ENCODE measurements at regions not wholly inside any gene's neighbourhood (a gene's known extent, or its start where the extent isn't known, plus 50 kb on each side); places are given as distances from the start of the nearest gene placed in this dataset.

DNA sequence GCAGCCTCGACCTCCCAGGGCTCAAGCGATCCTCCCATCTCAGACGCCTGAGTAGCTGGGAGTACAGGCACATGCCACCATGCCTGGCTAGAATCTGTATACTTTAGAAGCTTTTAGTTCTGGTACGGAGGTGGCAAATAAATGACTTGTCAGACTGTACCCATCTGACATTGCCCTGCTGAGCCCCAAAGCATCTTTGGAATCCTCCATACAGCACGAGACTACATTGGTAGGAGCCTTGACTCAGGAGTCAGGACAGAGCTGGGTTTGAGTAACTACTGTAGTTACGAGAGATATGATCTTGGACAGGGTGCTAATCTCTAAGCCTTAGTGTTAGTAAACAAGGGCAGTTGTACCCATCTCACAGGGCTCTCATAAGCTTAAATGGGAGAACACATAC lies 67.8 kb upstream of the NPHP3 start:
- TF ChIP-seq, protein P1, sequence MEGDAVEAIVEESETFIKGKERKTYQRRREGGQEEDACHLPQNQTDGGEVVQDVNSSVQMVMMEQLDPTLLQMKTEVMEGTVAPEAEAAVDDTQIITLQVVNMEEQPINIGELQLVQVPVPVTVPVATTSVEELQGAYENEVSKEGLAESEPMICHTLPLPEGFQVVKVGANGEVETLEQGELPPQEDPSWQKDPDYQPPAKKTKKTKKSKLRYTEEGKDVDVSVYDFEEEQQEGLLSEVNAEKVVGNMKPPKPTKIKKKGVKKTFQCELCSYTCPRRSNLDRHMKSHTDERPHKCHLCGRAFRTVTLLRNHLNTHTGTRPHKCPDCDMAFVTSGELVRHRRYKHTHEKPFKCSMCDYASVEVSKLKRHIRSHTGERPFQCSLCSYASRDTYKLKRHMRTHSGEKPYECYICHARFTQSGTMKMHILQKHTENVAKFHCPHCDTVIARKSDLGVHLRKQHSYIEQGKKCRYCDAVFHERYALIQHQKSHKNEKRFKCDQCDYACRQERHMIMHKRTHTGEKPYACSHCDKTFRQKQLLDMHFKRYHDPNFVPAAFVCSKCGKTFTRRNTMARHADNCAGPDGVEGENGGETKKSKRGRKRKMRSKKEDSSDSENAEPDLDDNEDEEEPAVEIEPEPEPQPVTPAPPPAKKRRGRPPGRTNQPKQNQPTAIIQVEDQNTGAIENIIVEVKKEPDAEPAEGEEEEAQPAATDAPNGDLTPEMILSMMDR (IDR thresholded peaks at IDR 0.05; ENCODE audit: poor library complexity): no peak
- no peak for TF ChIP-seq EZH2 (IDR thresholded peaks at IDR 0.05; ENCODE audit: borderline replicate concordance)
- no peak for TF ChIP-seq EZH2phosphoT487 (IDR thresholded peaks at IDR 0.05; ENCODE audit: low read depth, severe bottlenecking, unreplicated experiment)

Measured in hepatocyte (in vitro differentiated cells).